KBM-7 (cell line): ENCODE measurements at regions not wholly inside any gene's neighbourhood (a gene's known extent, or its start where the extent isn't known, plus 50 kb on each side); places are given as distances from the start of the nearest gene placed in this dataset.
A peak's percentile ranks its signal among the peaks of the same experiment; 100 is the strongest.
"Not testable (repeated sequence)": the region's sequence is repeated elsewhere in the genome, so short reads cannot be mapped to it uniquely, and the experiment has no call there.

ENCODE experiments used
- DNase-seq: peaks from one replicate; pipeline ENCODE4 v3.0.0-alpha.2; 2015
- in situ Hi-C: fragments of 300-500 bp; cut with MboI; formaldehyde crosslinking; loops from 2 replicates; pipeline ENCODE4 v1.14.3; 2020; ENCODE audit warnings: low sequenced_read_pairs, low pct_unique_long_range_greater_than_20kb, mixed read lengths

DNA sequence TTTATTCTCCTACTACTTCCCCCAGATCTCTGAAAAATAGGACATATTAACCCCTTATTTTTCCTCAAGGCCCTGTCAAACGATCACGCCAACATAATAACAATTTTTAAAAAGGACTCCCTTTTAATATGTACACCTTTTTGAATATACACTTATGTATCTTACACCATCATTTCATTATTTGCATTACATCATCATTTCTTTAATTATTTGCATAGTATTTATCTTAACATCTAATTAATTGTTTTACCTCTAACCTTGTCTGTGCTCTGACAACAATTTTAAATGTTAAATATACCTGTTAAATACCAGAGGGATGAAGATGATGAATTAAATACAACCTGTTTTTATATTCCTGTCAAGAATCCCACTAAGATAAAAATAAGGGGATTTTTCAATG, 432.2 kb downstream of the PTPRC start:
- in situ Hi-C loops = no loop called here
- DNase-seq = no peak

DNA sequence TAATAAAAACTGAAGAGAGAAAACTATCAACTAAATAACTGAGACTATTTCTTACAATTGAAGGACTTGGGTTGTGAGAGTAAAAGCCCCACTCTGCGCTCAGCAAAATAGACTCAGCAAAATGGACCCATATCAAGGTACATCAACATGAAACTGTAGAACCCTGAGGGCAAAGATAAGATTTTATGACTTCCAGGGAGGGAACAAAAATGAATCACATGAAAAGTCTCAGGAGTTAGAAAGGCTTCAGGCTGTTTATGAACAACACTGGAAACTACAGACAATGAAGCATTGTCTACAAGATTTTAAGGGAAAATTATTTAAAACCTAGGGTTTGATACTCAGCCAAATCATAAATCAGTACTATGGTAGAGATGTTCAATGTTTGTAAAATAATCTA, 434.3 kb downstream of the PTPRC start:
- in situ Hi-C loops = no loop called here
- DNase-seq = no peak

DNA sequence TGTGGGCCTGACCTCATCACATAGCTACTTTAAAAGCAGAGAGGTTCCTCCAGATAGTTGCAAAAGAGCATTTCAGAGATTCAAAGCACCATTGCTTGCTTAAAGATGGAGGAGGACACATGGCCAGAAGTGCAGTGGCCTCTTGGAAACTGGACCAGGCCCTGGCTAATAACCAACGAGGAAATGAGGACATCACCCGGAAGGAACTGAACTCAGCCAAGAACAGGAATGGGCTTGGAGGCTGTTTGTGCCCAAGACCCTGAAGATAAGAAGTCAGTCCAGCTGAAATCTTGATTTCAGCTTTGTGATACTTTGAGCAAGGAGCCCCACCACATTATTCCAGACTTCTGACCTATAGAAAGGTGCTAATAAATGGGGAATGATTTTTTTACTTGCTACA, 437.0 kb downstream of the PTPRC start:
- in situ Hi-C loops = no loop called here
- DNase-seq = no peak

DNA sequence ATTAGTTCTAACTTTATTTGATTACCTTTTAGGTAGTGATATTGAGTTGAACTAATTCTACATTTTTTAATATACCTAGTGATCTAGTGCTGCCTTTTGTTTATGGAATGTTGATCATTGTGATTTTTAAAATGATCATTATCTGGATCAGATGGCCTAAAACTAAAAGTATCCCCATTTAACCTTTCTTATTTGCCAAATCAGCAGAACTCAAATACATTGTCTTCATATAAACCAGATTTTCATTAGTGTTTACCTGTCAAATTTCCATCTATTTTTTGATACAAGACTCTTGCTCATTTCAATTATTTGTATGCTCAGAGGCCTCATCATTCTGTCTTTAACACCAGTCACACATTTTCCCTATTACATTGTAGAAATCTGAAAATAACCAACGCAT, 441.2 kb downstream of the PTPRC start:
- in situ Hi-C loops = no loop called here
- no peak for DNase-seq

DNA sequence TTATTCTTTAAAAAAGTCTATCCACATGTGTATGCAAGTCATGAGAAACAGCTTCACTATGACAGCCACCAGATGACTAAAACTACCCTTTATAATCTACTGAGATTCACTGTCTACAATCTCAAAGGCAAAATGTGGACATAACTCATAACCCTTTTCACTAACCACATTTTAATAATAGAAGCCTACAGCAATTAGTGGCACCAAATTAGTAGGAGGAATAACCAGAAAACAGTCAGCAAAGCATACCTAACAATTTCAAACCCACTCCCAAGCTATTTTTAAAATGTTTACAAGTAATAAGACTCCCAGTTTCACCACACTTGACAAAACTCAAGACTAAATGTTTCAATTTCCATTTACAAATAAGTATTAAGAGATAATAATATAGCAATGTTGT, 442.9 kb downstream of the PTPRC start:
- DNase-seq = no peak
- in situ Hi-C loops = no loop called here

DNA sequence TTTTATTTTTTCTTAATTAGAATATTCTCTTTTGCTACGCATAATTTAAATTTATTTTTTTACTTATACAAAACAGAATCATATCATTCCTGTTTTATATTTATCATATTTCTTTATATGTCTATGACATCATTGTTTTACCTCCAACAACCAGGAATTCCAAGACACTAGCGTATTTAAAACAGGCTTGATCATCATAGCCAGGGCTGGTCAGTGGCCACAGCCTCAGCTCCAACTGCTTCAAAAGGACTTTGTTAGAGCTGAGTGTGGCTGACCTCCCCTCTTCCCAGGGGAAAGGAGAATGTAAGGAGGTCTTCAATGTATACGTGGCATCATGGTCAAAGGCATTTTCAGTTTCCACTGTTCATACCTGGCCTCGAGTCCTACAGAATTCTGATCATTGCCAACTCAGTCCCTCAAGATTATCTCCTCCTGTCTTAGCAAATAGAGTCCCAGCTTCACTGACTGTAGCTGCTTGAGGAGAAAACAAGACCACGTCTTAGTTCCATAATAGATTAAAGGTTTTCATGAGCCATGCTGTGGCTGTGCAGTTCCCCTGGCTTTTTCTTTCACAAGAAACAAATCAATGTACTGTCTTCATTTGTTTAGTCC, 444.0 kb downstream of the PTPRC start:
- in situ Hi-C loops = no loop called here
- no peak for DNase-seq

DNA sequence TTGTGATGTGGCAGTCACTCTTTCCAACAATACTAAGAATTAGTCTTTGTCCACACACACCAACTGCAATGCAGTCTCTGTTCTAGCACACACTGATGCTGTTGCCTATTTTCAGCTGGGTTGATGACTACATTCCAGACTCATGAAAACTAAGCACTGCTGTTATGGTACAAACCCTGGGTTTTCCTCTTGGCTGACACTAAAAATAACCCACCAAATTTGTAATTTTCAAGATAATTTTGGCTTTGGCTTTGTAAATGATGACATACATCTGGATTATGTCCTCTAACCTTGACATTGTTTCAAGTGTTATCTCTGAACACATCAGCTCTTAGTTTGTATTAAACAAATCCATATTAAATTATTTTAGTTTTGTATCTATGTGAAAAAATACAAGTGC, 444.8 kb downstream of the PTPRC start:
- no peak for DNase-seq
- in situ Hi-C loops = no loop called here

DNA sequence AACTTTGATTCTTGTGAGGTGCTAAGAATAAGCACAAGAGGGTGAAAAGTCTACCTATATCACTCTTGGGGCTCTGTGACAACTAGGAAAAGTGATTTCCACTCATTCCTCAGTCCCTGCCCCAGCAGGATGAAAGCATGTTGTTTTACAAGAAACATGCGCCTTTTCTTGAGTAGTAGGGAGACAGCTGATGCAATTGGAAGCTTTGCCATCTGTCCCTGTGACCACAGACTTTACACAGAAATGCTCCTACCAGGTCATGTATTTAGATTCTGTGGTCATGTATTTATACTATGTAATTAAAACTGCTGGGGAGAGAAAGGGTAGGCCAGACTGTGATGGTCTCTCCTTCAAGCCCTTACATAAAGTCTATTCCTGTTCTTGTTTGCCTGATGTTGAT, 445.5 kb downstream of the PTPRC start:
- DNase-seq = peak; percentile 76
- in situ Hi-C loops = no loop called here

DNA sequence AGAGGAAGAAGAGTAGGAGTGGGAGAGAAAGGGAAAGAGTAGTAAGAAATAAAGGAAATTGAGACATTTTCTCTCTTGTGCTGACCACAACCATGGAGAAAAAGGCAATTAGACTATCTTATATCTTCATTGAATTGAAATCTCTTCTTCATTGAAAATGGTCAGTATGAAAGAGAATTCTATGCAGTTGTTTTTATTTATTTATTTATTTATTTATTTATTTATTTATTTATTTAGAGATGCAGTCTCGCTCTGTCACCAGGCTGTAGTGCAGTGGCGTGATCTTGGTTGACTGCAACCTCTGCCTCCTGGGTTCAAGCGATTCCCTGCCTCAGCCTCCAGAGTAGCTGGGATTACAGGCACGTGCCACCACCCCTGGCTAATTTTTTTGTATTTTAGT, 447.1 kb downstream of the PTPRC start:
- in situ Hi-C loops = no loop called here
- no peak for DNase-seq

DNA sequence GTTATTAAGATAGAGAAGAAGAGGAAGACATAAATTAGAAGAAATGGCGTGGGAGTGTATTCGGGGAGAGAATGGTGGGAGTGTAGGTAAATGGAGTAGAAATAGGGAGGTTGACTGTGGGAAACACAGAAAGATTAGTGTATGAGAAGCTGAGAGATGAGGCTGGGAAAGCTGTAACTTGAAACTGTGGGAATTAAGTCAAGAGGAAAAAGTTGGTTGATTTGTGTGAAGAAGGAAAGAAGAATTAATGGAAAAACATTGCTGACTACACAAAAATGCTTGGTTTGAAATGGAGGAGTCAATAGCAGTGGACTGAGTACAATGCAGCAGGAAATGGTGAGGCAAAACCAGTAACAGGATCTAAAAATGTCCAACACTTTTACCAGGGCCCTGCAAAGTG, 448.3 kb downstream of the PTPRC start:
- in situ Hi-C loops = no loop called here
- DNase-seq = no peak

DNA sequence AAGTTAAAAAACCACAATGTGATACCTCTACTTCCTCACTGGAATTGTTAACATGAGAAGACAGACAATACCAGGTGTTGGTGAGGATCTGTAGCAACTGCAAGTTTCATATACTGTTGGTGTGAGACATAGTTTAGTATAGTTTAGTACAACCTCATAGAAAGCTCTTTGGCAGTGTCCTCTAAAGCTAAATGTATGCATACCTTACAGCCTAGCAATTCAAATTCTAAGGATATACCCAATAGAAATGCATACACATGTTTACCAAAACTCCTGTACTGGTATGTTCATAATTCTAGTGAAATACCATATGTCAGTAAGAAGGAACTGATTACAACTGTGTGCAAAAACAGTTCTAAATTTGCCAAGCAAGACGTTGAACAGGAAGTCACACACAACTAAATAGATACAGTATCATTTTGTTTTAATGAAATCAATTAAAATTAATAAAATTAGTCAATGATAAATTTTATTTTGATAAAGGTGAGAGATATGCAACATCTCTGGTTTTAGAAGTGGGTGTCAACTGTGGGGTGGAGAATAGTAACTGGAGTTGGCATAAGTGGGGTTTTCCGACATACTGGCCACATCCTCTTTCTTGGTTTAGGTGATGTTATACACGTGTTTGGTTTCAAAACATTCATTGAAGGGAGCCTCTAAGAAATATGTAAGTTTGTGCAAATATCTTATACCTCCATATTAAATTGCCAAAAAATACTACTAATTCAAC, 450.7 kb downstream of the PTPRC start:
- in situ Hi-C loops = no loop called here
- DNase-seq = peak; percentile 70

DNA sequence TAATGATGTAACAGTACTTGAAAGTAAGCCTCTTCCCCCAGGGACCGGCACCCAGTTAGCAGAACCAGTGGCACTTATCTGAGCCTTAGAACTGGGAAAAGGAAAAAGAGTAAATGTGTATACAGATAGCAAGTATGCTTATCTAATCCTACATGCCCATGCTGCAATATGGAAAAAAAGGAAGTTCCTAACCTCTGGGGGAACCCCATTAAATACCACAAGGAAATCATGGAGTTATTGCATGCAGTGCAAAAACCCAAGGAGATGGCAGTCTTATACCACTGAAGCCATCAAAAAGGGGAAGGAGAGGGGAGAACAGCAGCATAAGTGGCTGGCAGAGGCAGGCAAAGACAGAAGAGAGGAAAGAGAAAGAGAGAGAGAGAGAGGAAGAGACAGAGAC, 456.8 kb downstream of the PTPRC start:
- in situ Hi-C loops = not testable (repeated sequence)
- peak; percentile 87 for DNase-seq

DNA sequence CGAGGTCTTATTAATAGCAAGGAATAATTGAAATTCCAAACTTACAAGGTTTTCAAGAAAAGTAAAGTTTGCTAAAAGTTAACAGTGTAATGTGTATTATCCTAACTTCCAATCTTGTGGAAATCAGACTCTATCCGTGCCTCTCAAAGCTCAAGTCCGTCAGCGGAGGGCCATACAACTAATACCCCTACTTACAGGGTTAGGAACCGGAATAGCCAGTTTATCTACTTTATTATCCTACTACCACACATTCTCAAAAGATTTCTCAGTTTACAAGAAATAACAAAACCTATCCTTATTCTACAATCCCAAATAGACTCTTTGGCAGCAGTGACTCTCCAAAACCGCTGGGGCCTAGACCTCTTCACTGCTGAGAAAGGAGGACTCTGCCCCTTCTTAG, 457.8 kb downstream of the PTPRC start:
- DNase-seq = no peak
- in situ Hi-C loops = no loop called here

DNA sequence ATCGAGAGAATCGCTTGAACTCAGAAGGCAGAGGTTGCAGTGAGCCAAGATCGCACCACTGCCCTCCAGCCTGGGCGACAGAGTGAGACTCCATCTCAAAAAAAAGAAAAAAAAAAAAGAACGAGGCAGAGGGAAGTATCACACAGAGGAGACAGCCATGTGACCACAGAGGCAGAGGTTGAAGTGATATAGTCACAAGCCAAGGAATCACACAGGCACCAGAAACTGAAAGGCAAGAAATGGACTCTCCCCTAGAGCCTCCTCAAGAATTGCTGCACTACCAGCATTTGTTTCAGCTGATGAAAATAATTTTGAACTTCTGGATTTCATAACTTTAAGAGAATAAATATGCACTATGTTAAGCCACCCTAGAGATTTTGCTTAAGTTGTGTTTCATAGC, 459.6 kb downstream of the PTPRC start:
- in situ Hi-C loops = no loop called here
- no peak for DNase-seq

DNA sequence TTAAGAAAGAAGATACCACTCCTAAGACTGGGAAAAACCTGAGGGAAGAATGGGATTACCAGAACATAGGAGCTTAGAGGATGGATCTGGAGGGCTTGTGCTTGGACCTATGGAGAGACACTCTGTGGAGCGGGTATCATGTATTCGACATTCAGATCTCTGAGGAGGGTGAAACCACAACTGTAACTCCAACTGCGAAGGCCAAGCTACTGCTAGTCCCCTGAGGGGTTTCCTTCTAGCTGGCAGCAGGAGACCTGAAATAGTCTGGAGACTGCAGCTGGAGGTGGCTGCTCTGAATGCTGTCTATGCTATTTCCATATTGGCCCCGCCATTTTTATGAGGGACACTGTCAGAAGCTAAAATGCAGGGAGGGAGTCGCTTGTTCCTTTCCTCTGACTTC, 462.3 kb downstream of the PTPRC start:
- in situ Hi-C loops = no loop called here
- no peak for DNase-seq

DNA sequence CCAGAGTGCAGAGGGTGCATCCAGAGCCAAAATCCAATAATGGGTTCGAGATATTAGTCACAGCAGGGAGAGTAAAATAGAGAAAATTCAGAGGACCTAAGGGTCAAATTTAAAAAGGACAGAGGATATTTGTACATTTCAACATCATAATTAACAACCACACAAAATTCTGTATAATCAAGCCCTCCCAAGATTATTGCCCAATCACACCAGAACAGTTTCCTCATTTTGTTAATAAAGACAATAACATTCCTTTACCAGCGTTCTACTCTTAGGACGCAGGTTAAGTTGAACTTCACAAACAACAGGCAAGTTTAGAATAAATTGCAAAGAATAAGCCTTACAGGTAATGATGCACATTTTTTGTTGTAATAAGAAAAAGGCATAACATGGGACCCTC, 462.8 kb downstream of the PTPRC start:
- in situ Hi-C loops = no loop called here

DNA sequence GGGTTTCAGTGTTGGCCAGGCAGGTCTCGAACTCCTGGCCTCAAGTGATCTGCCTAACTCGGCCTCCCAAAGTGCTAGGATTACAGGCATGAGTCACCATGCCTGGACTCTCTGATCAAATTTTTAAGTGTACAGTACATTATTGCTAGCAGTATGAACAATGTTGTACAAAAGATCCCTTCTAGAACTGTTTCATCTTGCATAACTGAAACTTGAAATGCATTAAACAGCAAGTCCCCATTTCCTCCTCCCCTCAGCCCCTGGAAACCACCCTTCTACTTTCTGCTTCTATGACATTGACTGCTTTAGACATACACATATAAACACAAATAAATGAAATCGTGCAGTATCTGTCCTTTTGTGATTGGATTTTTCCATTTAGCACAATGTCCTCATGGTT, 463.4 kb downstream of the PTPRC start:
- no peak for DNase-seq
- in situ Hi-C loops = no loop called here

More for the DNA sequence above, 462.8 kb downstream of the PTPRC start:
- no peak for DNase-seq

DNA sequence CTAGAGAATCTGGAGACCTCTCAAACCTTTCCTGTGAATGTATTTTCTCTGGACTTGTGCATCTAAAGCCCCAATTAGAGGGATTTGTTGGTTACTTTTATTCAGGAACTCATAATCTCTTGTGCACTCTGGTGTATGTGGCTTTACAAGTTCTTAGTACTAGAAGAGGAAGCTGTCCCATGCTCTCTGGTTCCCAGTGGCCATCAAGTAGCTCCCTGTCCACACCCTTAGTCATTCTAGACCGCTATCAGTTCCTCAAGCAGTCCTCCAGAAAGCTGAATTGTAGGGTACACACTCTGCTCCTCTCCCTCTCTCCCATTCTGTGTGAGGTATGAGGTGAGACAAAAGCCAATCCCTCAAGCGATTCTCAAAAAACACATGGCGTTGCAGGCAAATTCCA, 470.3 kb downstream of the PTPRC start:
- in situ Hi-C loops = no loop called here

DNA sequence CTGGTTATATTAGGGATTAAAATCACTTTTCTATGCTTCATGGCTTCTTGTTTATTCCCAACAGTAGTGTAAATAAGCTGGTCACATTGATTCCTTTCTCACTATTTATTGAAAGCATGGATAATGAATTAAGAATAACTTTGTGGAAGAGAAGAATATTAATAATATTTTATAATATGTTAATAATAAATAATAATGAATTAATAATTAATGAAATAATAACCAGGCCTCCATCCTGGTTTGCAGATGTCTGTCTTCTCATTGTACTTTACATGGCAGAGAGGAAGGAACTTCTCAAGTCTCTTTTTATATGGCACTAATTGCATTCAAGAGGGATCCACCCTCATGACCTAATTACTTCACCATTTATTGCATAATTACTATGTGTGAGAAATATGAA, 473.5 kb downstream of the PTPRC start:
- in situ Hi-C loops = no loop called here

More for the DNA sequence above, 470.3 kb downstream of the PTPRC start:
- DNase-seq = peak; percentile 29

DNA sequence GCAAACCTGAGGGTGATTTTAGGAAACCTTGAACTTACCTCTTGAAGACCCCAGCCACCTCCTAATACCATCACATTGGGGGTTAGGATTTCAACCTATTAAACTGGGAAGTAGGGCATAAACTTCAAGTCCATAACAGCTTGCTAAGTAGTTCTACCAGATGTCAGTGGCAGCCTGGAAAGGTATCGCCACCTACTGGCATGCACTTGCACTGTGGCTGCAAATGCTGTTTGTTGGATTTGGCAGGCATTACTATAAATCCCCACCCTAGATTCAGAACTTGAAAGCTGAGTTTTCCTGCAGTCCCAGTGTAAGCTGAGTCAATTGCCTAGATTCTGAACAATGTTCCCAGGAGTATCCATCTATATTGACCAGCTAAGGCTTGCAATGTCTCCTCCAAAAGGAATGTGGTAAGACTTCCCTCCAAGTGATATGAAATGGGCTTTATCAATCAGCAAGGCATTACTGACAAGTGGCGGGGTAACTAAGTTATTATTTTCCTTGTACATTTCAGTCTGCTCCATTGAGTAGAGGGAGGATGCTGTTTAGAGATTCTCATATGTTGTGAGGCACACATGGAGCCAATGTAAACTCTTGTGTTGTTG, 474.5 kb downstream of the PTPRC start:
- in situ Hi-C loops = no loop called here
- DNase-seq = peak; percentile 83

More for the DNA sequence above, 473.5 kb downstream of the PTPRC start:
- DNase-seq = no peak

DNA sequence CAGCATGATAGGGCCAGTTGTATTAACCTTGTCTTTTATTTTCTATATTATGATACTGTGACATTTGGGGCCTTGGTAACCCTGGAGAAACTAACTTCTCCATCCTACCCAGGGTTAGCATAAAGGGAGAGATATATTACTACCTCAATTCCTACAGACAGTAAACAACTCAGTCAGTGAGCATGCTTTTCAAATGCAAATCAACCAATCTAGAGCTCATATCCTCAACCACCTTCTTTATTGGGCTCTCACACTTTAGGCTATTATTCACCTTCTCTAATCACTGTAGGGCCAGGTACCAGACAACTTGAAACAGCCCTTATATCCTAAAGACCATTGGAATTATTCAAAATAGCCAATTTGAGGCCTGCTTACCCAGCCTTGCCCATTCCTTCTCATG, 477.6 kb downstream of the PTPRC start:
- in situ Hi-C loops = no loop called here
- no peak for DNase-seq
